ENCODE measurements at regions not wholly inside any gene's neighbourhood (a gene's known extent, or its start where the extent isn't known, plus 50 kb on each side); places are given as distances from the start of the nearest gene placed in this dataset.
A peak's percentile ranks its signal among the peaks of the same experiment; 100 is the strongest.

DNA sequence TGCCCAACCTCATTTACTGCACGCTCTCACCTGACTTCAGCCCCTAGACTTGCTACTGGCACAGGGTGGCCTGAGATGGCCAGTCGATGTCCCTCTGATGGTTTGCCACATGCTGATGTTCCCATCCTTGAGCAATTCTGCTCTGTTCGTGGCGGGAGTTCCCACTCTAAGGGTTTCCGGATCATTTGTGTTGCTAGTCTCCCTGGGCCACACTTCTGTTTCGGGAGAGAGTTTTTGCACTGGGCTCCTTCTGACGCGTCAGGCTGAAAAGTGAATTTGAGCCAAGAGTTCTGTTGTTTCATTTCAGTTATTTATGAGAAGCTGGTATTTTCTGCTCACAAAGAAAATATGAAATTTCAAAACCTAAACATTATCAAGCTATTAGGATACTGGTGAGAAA is 597.7 kb downstream of the BNC2 start:
- no peak for DNase-seq (ENCODE audit: low read depth)
- TF ChIP-seq CTCF (conservative IDR thresholded peaks at IDR 0.05; ENCODE audit: control insufficient read depth, insufficient read depth, low read depth, low read length): no peak
- H3K4me3 ChIP-seq (ENCODE audit: control insufficient read depth, low read depth, low read length): no peak overlapping the region

GRCh38 chr9:16275795-16276624 is 594.5 kb downstream of the BNC2 start:
- TF ChIP-seq CTCF (conservative IDR thresholded peaks at IDR 0.05; ENCODE audit: control insufficient read depth, insufficient read depth, low read depth, low read length): no peak
- no peak overlapping the region for H3K4me3 ChIP-seq (ENCODE audit: control insufficient read depth, low read depth, low read length)
- DNase-seq (ENCODE audit: low read depth): no peak

GRCh38 chr9:16276866-16277265 is 593.6 kb downstream of the BNC2 start:
- H3K4me3 ChIP-seq (ENCODE audit: control insufficient read depth, low read depth, low read length): no peak overlapping the region
- DNase-seq (ENCODE audit: low read depth): no peak
- no peak for TF ChIP-seq CTCF (conservative IDR thresholded peaks at IDR 0.05; ENCODE audit: control insufficient read depth, insufficient read depth, low read depth, low read length)

DNA sequence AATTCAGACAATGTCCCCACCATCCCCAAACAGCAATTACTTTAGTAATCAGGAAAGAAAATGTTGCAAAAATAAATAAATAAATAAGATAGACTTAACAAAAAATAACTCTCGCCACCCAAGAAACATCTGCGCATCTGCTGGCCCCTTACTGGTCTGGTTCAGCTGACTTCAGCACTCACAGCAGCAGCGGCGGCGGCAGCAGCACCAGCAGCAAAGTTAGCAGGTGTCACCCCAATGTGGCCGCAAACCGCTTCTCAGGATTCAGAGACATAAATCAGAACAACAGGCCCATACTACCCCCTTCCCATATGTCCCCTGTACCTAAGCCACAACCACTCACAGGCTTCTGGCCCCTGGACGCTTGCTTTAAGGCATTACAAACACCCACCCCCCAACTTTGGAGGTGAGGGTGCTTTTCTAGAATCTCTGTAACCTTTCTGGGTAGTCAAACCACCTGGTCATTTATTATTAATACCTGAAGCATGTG is 593.0 kb downstream of the BNC2 start:
- H3K4me3 ChIP-seq (ENCODE audit: control insufficient read depth, low read depth, low read length): no peak overlapping the region
- no peak for TF ChIP-seq CTCF (conservative IDR thresholded peaks at IDR 0.05; ENCODE audit: control insufficient read depth, insufficient read depth, low read depth, low read length)
- no peak for DNase-seq (ENCODE audit: low read depth)

GRCh38 chr9:16278326-16278999 is 592.0 kb downstream of the BNC2 start:
- TF ChIP-seq CTCF (conservative IDR thresholded peaks at IDR 0.05; ENCODE audit: control insufficient read depth, insufficient read depth, low read depth, low read length): no peak
- peak; percentile 36 for DNase-seq (ENCODE audit: low read depth)
- no peak overlapping the region for H3K4me3 ChIP-seq (ENCODE audit: control insufficient read depth, low read depth, low read length)

DNA sequence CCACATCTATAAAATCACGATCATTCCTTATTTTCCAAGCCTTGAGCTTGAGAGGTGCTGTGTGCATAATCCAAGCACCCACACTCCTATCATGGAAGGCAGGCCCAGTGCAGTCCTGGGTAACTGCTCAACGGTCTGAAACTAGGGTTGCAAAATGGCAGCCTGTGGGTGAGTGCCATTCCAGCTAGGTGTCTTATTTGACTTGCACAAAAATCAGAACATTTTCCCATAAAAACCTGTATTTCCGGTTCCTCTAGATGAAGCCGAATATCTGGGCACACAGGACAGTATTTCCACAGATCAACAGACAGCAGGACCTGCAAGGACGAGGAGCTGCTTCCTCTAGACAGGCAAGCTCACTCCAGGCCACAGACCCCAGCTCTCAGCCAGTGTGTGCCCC is 588.8 kb downstream of the BNC2 start:
- TF ChIP-seq CTCF (conservative IDR thresholded peaks at IDR 0.05; ENCODE audit: control insufficient read depth, insufficient read depth, low read depth, low read length): no peak
- no peak overlapping the region for H3K4me3 ChIP-seq (ENCODE audit: control insufficient read depth, low read depth, low read length)
- no peak for DNase-seq (ENCODE audit: low read depth)
